Prostate gland (tissue), 2 donors: ENCODE measurements at regions not wholly inside any gene's neighbourhood (a gene's known extent, or its start where the extent isn't known, plus 50 kb on each side); places are given as distances from the start of the nearest gene placed in this dataset.

Source experiments
- DNase-seq: peaks from one replicate; pipeline ENCODE4 v3.0.0-alpha.2; 2019; ENCODE audit warnings: low spot score
- H3K27ac ChIP-seq, 2 donors: fragments of 200-600 bp; sonication (generic); 2 replicates each; pipeline ENCODE4 v1.5.1; 2017 to 2019
- H3K27me3 ChIP-seq: fragments of 200-600 bp; sonication (generic); replicated peaks from 2 replicates; pipeline ENCODE4 v1.5.1; 2019; ENCODE audit not compliant: insufficient read depth
- H3K36me3 ChIP-seq, 2 donors: fragments of 200-600 bp; sonication (generic); 1 replicate in 1 of 2; 2 replicates in 1 of 2; pipeline versions ENCODE4 v1.5.1 to v1.8.1; 2017 to 2019
- H3K4me1 ChIP-seq: fragments of 200-600 bp; sonication (generic); replicated peaks from 2 replicates; pipeline ENCODE4 v1.5.1; 2019
- H3K4me3 ChIP-seq, 2 donors: fragments of 200-600 bp; sonication (generic); 2 replicates each; pipeline ENCODE4 v1.5.1; 2017 to 2019
- H3K9me3 ChIP-seq: fragments of 200-600 bp; sonication (generic); 2 replicates; pipeline ENCODE4 v1.5.1; 2017
- CTCF ChIP-seq, 4 experiments: fragments of 200-600 bp in 2 of 4; fragments of 450-650 bp in 2 of 4; sonication (generic) in 2 of 4; IDR thresholded peaks; 1 replicate in 3 of 4; 2 replicates in 1 of 4; pipeline ENCODE4 v1.5.1; 2016 to 2019; ENCODE audit warnings: antibody characterized with exemption in 4 of 4, mild to moderate bottlenecking in 2 of 4, moderate library complexity in 2 of 4
- POLR2A ChIP-seq: fragments of 450-650 bp; IDR thresholded peaks from one replicate; pipeline ENCODE4 v1.6.1; 2016; ENCODE audit warnings: antibody characterized with exemption, mild to moderate bottlenecking
- POLR2AphosphoS5 ChIP-seq: sonication (generic); formaldehyde crosslinking; IDR thresholded peaks from one replicate; pipeline ENCODE4 v1.6.1; 2017; ENCODE audit warnings: antibody characterized with exemption
- WGBS: methylation state at CpG from one replicate; pipeline ENCODE4 v1.1.5; 2018; 5-methylcytosine and 5-hydroxymethylcytosine counted together
- intact Hi-C: fragments of 100-400 bp; cut with DNase I; formaldehyde crosslinking; loops from one replicate; pipeline ENCODE4 v1.14.2; 2022

GRCh38 chr15:62601777-62602545, 436.9 kb upstream of the C2CD4B start:
- TF ChIP-seq POLR2A (no peak), CTCF (IDR thresholded peaks at IDR 0.05) (no peak), POLR2AphosphoS5 (no peak)
- DNase-seq: no peak
- H3K4me3 ChIP-seq: no peak overlapping the region
- H3K4me1 ChIP-seq: no peaks in the 10 kb centered on the region
- 85% methylated on average over 9 of the region's 9 CpGs for WGBS
- intact Hi-C loops: no loop called here
- no peaks in the 10 kb centered on the region for H3K9me3 ChIP-seq
- no peaks in the 10 kb centered on the region for H3K36me3 ChIP-seq
- H3K27ac ChIP-seq: no peak overlapping the region
- H3K27me3 ChIP-seq: no peaks in the 10 kb centered on the region

- no peaks in the 10 kb centered on the region for H3K36me3 ChIP-seq
- no peaks in the 10 kb centered on the region for H3K4me1 ChIP-seq
- intact Hi-C loops: no loop called here
- no peaks in the 10 kb centered on the region for H3K9me3 ChIP-seq
- no peak overlapping the region for H3K27ac ChIP-seq
- peak; percentile 10 for DNase-seq
- 71% methylated on average over 1 of the region's 1 CpG for WGBS
- H3K4me3 ChIP-seq: no peak overlapping the region
- H3K27me3 ChIP-seq: no peaks in the 10 kb centered on the region
- TF ChIP-seq POLR2AphosphoS5: peak; percentile 36
- TF ChIP-seq POLR2A: no peak
- TF ChIP-seq CTCF (IDR thresholded peaks at IDR 0.05): no peak
Measured at GRCh38 chr15:62603742-62604141, 438.7 kb upstream of the C2CD4B start.

- intact Hi-C loops: no loop called here
- Histone ChIP-seq H3K4me1 (no peaks in the 10 kb centered on the region), H3K27me3 (no peaks in the 10 kb centered on the region), H3K4me3 (no peak overlapping the region), H3K36me3 (no peaks in the 10 kb centered on the region), H3K9me3 (no peaks in the 10 kb centered on the region), H3K27ac (no peak overlapping the region)
- 91% methylated on average over 7 of the region's 7 CpGs for WGBS
- no peak for TF ChIP-seq POLR2A
- TF ChIP-seq POLR2AphosphoS5: no peak
- TF ChIP-seq CTCF (IDR thresholded peaks at IDR 0.05): no peak
- DNase-seq: no peak
Measured at GRCh38 chr15:62605282-62605681, 437.3 kb upstream of the TPM1 start.

- Histone ChIP-seq H3K27me3 (no peaks in the 10 kb centered on the region), H3K9me3 (no peaks in the 10 kb centered on the region), H3K4me1 (no peaks in the 10 kb centered on the region), H3K36me3 (no peaks in the 10 kb centered on the region), H3K4me3 (no peak overlapping the region), H3K27ac (no peak overlapping the region)
- 87% methylated on average over 14 of the region's 14 CpGs for WGBS
- intact Hi-C loops: no loop called here
- TF ChIP-seq POLR2A: no peak
- no peak for TF ChIP-seq CTCF (IDR thresholded peaks at IDR 0.05)
- no peak for TF ChIP-seq POLR2AphosphoS5
- no peak for DNase-seq
Measured at GRCh38 chr15:62606376-62607113, 436.0 kb upstream of the TPM1 start.

- WGBS: 88% methylated on average over 1 of the region's 1 CpG
- Histone ChIP-seq H3K36me3 (no peaks in the 10 kb centered on the region), H3K9me3 (no peaks in the 10 kb centered on the region), H3K27me3 (no peaks in the 10 kb centered on the region), H3K4me1 (no peaks in the 10 kb centered on the region), H3K4me3 (no peak overlapping the region), H3K27ac (no peak overlapping the region)
- intact Hi-C loops: no loop called here
- TF ChIP-seq CTCF (IDR thresholded peaks at IDR 0.05): no peak
- no peak for TF ChIP-seq POLR2A
- TF ChIP-seq POLR2AphosphoS5: no peak
- DNase-seq: no peak
Measured at GRCh38 chr15:62607114-62607462, 435.5 kb upstream of the TPM1 start.
